Pancreas (tissue), 10 donors: ENCODE measurements at regions not wholly inside any gene's neighbourhood (a gene's known extent, or its start where the extent isn't known, plus 50 kb on each side); places are given as distances from the start of the nearest gene placed in this dataset.

Experiments used
- ATAC-seq, 4 donors: fragments of 200-7000 bp; cut with Tn5 transposase; one replicate each; pipeline versions ENCODE4 v1.8.0 to v1.9.1; 2020; ENCODE audit warnings: mild to moderate bottlenecking in 4 of 4, moderate library complexity in 4 of 4
- DNase-seq, 6 donors: peaks; one replicate each; pipeline ENCODE4 v3.0.0-alpha.2; 2020
- FAIRE-seq: peaks from 2 replicates; lab custom pipeline; 2012; peaks lifted over from hg19 to GRCh38; lab: Jason Lieb, UNC
- H3K27ac ChIP-seq, 4 donors: fragments of 200-600 bp; sonication (generic); 1 replicate in 3 of 4; 2 replicates in 1 of 4; pipeline versions ENCODE4 v1.5.0 to v1.8.0; 2020
- H3K27me3 ChIP-seq, 4 donors: fragments of 200-600 bp; one replicate each; pipeline ENCODE4 v1.8.0; 2021
- H3K36me3 ChIP-seq, 3 donors: fragments of 200-600 bp; sonication (generic) in 1 of 3; one replicate each; pipeline versions ENCODE4 v1.5.0 to v1.8.0; 2020 to 2021
- H3K4me1 ChIP-seq, 3 donors: fragments of 200-600 bp; one replicate each; pipeline ENCODE4 v1.8.0; 2021
- H3K4me3 ChIP-seq, 4 donors: fragments of 200-600 bp; sonication (generic) in 2 of 4; one replicate each; pipeline versions ENCODE4 v1.5.0 to v1.8.0; 2020 to 2021
- H3K9me3 ChIP-seq, 4 donors: fragments of 200-600 bp; one replicate each; pipeline ENCODE4 v1.8.0; 2021
- WGBS, 2 donors: extraction: QIAGEN DNeasy Blood & Tissue Kit; methylation state at CpG; one replicate each; pipeline ENCODE4 v1.1.7; 2013; 5-methylcytosine and 5-hydroxymethylcytosine counted together
- intact Hi-C, 3 donors: fragments of 100-400 bp; cut with DNase I; formaldehyde crosslinking; loops; one replicate each; pipeline versions ENCODE4 v1.11.1 to v1.14.2; 2022
- TF ChIP-seq, protein P1 (sequence below), 4 donors: fragments of 200-600 bp; sonication (generic) in 3 of 4; IDR thresholded peaks; one replicate each; pipeline versions ENCODE4 v1.5.0 to v1.8.0; 2021; ENCODE audit warnings: antibody characterized with exemption in 4 of 4
- donor health status: healthy with polysubstance abuse.
- donor health status: DM: no; HTN: no; CAD: no; lungs with moderate emphysema.
- donor health status: DM: no; HTN: no; CAD: no.
- donor health status: control.
- donor health status: control.
- donor health status: Bipolar disorder and iron deficiency.
- donor health status: DM: yes; HTN: yes; CAD: no.
- donor health status: DM: no; HTN: no; CAD: no.
- donor health status: DM: no; HTN: no; CAD: no.
- donor health status: DM: yes; HTN: yes; CAD: no.

GRCh38 chr9:73073337-73074175 lies 78.1 kb upstream of the ANXA1 start:
- DNase-seq = no peak
- Histone ChIP-seq H3K9me3 (no peaks in the 10 kb centered on the region), H3K27ac (no peak overlapping the region), H3K4me1 (no peaks in the 10 kb centered on the region), H3K36me3 (no peaks in the 10 kb centered on the region), H3K4me3 (no peak overlapping the region), H3K27me3 (no peaks in the 10 kb centered on the region)
- ATAC-seq = no peak
- TF ChIP-seq, protein P1, sequence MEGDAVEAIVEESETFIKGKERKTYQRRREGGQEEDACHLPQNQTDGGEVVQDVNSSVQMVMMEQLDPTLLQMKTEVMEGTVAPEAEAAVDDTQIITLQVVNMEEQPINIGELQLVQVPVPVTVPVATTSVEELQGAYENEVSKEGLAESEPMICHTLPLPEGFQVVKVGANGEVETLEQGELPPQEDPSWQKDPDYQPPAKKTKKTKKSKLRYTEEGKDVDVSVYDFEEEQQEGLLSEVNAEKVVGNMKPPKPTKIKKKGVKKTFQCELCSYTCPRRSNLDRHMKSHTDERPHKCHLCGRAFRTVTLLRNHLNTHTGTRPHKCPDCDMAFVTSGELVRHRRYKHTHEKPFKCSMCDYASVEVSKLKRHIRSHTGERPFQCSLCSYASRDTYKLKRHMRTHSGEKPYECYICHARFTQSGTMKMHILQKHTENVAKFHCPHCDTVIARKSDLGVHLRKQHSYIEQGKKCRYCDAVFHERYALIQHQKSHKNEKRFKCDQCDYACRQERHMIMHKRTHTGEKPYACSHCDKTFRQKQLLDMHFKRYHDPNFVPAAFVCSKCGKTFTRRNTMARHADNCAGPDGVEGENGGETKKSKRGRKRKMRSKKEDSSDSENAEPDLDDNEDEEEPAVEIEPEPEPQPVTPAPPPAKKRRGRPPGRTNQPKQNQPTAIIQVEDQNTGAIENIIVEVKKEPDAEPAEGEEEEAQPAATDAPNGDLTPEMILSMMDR (IDR thresholded peaks at IDR 0.05) = no peak
- 57 to 60% methylated on average over 5 of the region's 5 CpGs for WGBS, 2 donors
- no peak for FAIRE-seq
- intact Hi-C loops = loop anchor here in 1 of 3 donors (10.0 kb wide), 1 partner anchor 199 kb away; no protein-coding TSS in a partner anchor

- no peaks in the 10 kb centered on the region for H3K4me1 ChIP-seq
- no peak overlapping the region for H3K27ac ChIP-seq
- FAIRE-seq = no peak
- H3K36me3 ChIP-seq = no peaks in the 10 kb centered on the region
- TF ChIP-seq, protein P1 (IDR thresholded peaks at IDR 0.05) = no peak
- intact Hi-C loops = no loop called here
- H3K4me3 ChIP-seq = no peak overlapping the region
- H3K27me3 ChIP-seq = no peaks in the 10 kb centered on the region
- WGBS, 2 donors = 89 to 94% methylated on average over 2 of the region's 2 CpGs
- no peaks in the 10 kb centered on the region for H3K9me3 ChIP-seq
- no peak for ATAC-seq
- DNase-seq = no peak
Observed at GRCh38 chr9:73067074-73067473, 84.6 kb upstream of the ANXA1 start.

- ATAC-seq (no peak), DNase-seq (no peak), FAIRE-seq (no peak)
- Histone ChIP-seq H3K9me3 (no peaks in the 10 kb centered on the region), H3K27ac (no peak overlapping the region), H3K27me3 (no peaks in the 10 kb centered on the region), H3K4me3 (no peak overlapping the region), H3K4me1 (no peaks in the 10 kb centered on the region), H3K36me3 (no peaks in the 10 kb centered on the region)
- WGBS, 2 donors = 82 to 84% methylated on average over 6 of the region's 6 CpGs
- intact Hi-C loops = no loop called here
- TF ChIP-seq, protein P1 (IDR thresholded peaks at IDR 0.05) = no peak
Observed at GRCh38 chr9:73065439-73065838, 86.2 kb upstream of the ANXA1 start.

DNA sequence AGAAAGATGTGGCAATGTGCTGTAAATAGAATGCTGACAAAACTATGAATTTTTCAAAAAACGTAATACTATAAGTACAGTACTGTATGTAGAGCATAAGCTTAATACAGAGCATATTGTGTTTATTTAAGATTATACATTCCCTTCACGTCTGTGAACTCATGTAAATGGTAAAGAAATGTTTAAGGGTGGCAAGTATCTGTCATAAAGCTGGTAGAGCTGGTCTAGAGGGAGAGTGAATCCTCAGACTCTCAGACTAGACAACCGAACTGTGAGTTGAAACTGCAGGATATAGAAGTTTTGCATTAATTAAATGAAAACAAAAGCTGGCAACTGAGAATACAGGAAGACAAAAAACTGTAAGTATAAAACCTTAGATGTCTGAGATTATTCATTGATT lies 87.3 kb upstream of the ANXA1 start:
- 66 to 73% methylated on average over 3 of the region's 3 CpGs for WGBS, 2 donors
- TF ChIP-seq, protein P1 (IDR thresholded peaks at IDR 0.05) = no peak
- H3K9me3 ChIP-seq = no peaks in the 10 kb centered on the region
- H3K27ac ChIP-seq = no peak overlapping the region
- no peaks in the 10 kb centered on the region for H3K36me3 ChIP-seq
- intact Hi-C loops = no loop called here
- no peak for ATAC-seq
- DNase-seq = no peak
- no peaks in the 10 kb centered on the region for H3K4me1 ChIP-seq
- FAIRE-seq = no peak
- H3K4me3 ChIP-seq = no peak overlapping the region
- no peaks in the 10 kb centered on the region for H3K27me3 ChIP-seq

- TF ChIP-seq, protein P1 (IDR thresholded peaks at IDR 0.05) = no peak
- Histone ChIP-seq H3K4me3 (no peak overlapping the region), H3K9me3 (no peaks in the 10 kb centered on the region), H3K27ac (no peak overlapping the region), H3K27me3 (no peaks in the 10 kb centered on the region), H3K4me1 (no peaks in the 10 kb centered on the region), H3K36me3 (no peaks in the 10 kb centered on the region)
- no peak for FAIRE-seq
- no peak for DNase-seq
- intact Hi-C loops = no loop called here
- ATAC-seq = no peak
- 86 to 89% methylated on average over 3 of the region's 3 CpGs for WGBS, 2 donors
Observed at GRCh38 chr9:73061146-73061545, 90.5 kb upstream of the ANXA1 start.
